ENCODE measurements at regions not wholly inside any gene's neighbourhood (a gene's known extent, or its start where the extent isn't known, plus 50 kb on each side); places are given as distances from the start of the nearest gene placed in this dataset.

DNA sequence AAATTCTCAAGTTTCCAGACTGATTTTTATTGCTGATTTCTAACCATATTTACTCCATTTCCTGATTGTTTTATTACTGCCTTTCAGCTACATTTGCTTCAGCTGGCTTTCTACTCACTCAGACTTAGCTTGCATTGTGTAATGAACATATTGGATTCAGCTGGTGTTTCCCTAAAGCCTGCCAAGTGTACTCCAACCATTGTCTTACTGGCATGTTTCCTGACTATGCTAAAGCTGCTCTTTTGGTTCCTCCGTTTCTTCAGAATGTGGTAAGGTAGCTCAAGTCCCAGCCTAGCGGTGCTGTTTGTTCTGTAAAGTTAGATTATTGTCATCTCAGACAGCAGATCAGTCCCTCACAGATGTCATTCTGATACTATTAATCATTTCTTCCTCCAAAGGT is 53.1 kb upstream of the GLRA2 start:
- TF ChIP-seq POLR2A (IDR thresholded peaks at IDR 0.05) (no peak), POLR2AphosphoS5 (IDR thresholded peaks at IDR 0.05) (peak; percentile 9)
- TF ChIP-seq, protein P1, sequence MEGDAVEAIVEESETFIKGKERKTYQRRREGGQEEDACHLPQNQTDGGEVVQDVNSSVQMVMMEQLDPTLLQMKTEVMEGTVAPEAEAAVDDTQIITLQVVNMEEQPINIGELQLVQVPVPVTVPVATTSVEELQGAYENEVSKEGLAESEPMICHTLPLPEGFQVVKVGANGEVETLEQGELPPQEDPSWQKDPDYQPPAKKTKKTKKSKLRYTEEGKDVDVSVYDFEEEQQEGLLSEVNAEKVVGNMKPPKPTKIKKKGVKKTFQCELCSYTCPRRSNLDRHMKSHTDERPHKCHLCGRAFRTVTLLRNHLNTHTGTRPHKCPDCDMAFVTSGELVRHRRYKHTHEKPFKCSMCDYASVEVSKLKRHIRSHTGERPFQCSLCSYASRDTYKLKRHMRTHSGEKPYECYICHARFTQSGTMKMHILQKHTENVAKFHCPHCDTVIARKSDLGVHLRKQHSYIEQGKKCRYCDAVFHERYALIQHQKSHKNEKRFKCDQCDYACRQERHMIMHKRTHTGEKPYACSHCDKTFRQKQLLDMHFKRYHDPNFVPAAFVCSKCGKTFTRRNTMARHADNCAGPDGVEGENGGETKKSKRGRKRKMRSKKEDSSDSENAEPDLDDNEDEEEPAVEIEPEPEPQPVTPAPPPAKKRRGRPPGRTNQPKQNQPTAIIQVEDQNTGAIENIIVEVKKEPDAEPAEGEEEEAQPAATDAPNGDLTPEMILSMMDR (IDR thresholded peaks at IDR 0.05) = no peak
- Histone ChIP-seq H3K27me3 (replicated peaks; ENCODE audit: insufficient read depth) (no peaks in the 10 kb centered on the region), H3K9me3 (no peaks in the 10 kb centered on the region), H3K27ac (no peak overlapping the region), H3K4me3 (no peak overlapping the region), H3K36me3 (no peaks in the 10 kb centered on the region), H3K4me1 (replicated peaks) (no peaks in the 10 kb centered on the region)
- intact Hi-C loops (cut with DNase I) = no loop called here
- WGBS = 0% methylated on average over 2 of the region's 2 CpGs
- DNase-seq (ENCODE audit: low spot score) = peak; percentile 3

GRCh38 chrX:14449773-14450172 is 79.6 kb upstream of the GLRA2 start:
- Histone ChIP-seq H3K4me3 (no peak overlapping the region), H3K27ac (no peak overlapping the region), H3K9me3 (no peaks in the 10 kb centered on the region), H3K27me3 (replicated peaks; ENCODE audit: insufficient read depth) (no peaks in the 10 kb centered on the region), H3K4me1 (replicated peaks) (no peaks in the 10 kb centered on the region), H3K36me3 (no peaks in the 10 kb centered on the region)
- TF ChIP-seq, protein P1 (IDR thresholded peaks at IDR 0.05) = no peak
- TF ChIP-seq POLR2A (IDR thresholded peaks at IDR 0.05) (no peak), POLR2AphosphoS5 (IDR thresholded peaks at IDR 0.05) (no peak)
- 100% methylated on average over 1 of the region's 2 CpGs for WGBS
- intact Hi-C loops (cut with DNase I) = no loop called here
- DNase-seq (ENCODE audit: low spot score) = no peak

GRCh38 chrX:14448406-14448805 is 80.9 kb upstream of the GLRA2 start:
- no peak for DNase-seq (ENCODE audit: low spot score)
- Histone ChIP-seq H3K36me3 (no peaks in the 10 kb centered on the region), H3K9me3 (no peaks in the 10 kb centered on the region), H3K27me3 (replicated peaks; ENCODE audit: insufficient read depth) (no peaks in the 10 kb centered on the region), H3K27ac (no peak overlapping the region), H3K4me3 (no peak overlapping the region), H3K4me1 (replicated peaks) (no peaks in the 10 kb centered on the region)
- 87% methylated on average over 9 of the region's 9 CpGs for WGBS
- TF ChIP-seq POLR2AphosphoS5 (IDR thresholded peaks at IDR 0.05) = no peak
- TF ChIP-seq, protein P1 (IDR thresholded peaks at IDR 0.05) = no peak
- no peak for TF ChIP-seq POLR2A (IDR thresholded peaks at IDR 0.05)
- intact Hi-C loops (cut with DNase I) = no loop called here

- Histone ChIP-seq H3K4me1 (replicated peaks) (no peaks in the 10 kb centered on the region), H3K27me3 (replicated peaks; ENCODE audit: insufficient read depth) (no peaks in the 10 kb centered on the region), H3K27ac (no peak overlapping the region), H3K36me3 (no peaks in the 10 kb centered on the region), H3K4me3 (no peak overlapping the region), H3K9me3 (no peaks in the 10 kb centered on the region)
- intact Hi-C loops (cut with DNase I) = no loop called here
- DNase-seq (ENCODE audit: low spot score) = no peak
- TF ChIP-seq, protein P1 (IDR thresholded peaks at IDR 0.05) = no peak
- TF ChIP-seq POLR2AphosphoS5 (IDR thresholded peaks at IDR 0.05) (no peak), POLR2A (IDR thresholded peaks at IDR 0.05) (no peak)
- WGBS = 46% methylated on average over 1 of the region's 1 CpG
Observed at GRCh38 chrX:14440106-14440505, 89.2 kb upstream of the GLRA2 start.

DNA sequence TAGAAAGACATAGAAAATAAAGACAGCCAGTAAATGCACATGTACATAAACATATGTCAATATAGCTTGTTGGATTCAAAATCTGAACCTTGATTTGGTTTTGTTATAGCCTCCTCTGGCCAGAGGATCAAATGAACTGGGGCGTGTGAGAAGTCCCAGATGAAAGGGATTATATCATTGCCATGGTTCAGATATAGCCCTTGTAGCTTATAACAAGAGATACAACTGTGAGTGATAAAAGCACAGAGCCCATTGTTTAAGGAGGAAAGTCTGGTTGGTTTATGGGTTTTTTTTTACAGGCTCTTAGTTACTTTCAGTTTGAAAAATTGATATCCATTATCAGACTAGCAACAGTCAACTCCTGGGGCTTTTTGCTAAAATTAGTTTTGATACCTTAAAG is 101.7 kb upstream of the GLRA2 start:
- intact Hi-C loops (cut with DNase I) = no loop called here
- DNase-seq (ENCODE audit: low spot score) = no peak
- WGBS = 75% methylated on average over 1 of the region's 1 CpG
- Histone ChIP-seq H3K4me1 (replicated peaks) (no peaks in the 10 kb centered on the region), H3K36me3 (no peaks in the 10 kb centered on the region), H3K9me3 (no peaks in the 10 kb centered on the region), H3K4me3 (no peak overlapping the region), H3K27ac (no peak overlapping the region), H3K27me3 (replicated peaks; ENCODE audit: insufficient read depth) (no peaks in the 10 kb centered on the region)
- TF ChIP-seq, protein P1 (IDR thresholded peaks at IDR 0.05) = no peak
- TF ChIP-seq POLR2A (IDR thresholded peaks at IDR 0.05) = no peak
- TF ChIP-seq POLR2AphosphoS5 (IDR thresholded peaks at IDR 0.05) = no peak
